GM21360 (cell line): ENCODE measurements at regions not wholly inside any gene's neighbourhood (a gene's known extent, or its start where the extent isn't known, plus 50 kb on each side); places are given as distances from the start of the nearest gene placed in this dataset.
"Not testable (repeated sequence)": the region's sequence is repeated elsewhere in the genome, so short reads cannot be mapped to it uniquely, and the experiment has no call there.

ENCODE experiments used
- ATAC-seq: cut with Tn5 transposase; IDR thresholded peaks from one replicate; pipeline ENCODE4 v1.9.1; 2021; ENCODE audit warnings: mild to moderate bottlenecking, moderate library complexity; ENCODE audit not compliant: unreplicated experiment

- ATAC-seq = not testable (repeated sequence)
These were observed 51.6 kb upstream of the MAP4K4 start for GRCh38 chr2:101645886-101646285.

- no peak for ATAC-seq
These were observed 52.6 kb upstream of the MAP4K4 start for GRCh38 chr2:101644842-101645383.

- no peak for ATAC-seq
These were observed 54.4 kb upstream of the MAP4K4 start for GRCh38 chr2:101643004-101643524.

GRCh38 chr2:101638817-101639605, 58.5 kb upstream of the MAP4K4 start:
- ATAC-seq = no peak

GRCh38 chr2:101638181-101638711, 59.3 kb upstream of the MAP4K4 start:
- ATAC-seq = no peak

- no peak for ATAC-seq
These were observed 67.1 kb upstream of the MAP4K4 start for GRCh38 chr2:101630224-101630949.

GRCh38 chr2:101628030-101628392, 69.5 kb upstream of the MAP4K4 start:
- ATAC-seq = no peak

GRCh38 chr2:101627285-101628029, 70.0 kb upstream of the MAP4K4 start:
- no peak for ATAC-seq

GRCh38 chr2:101625814-101626213, 71.7 kb upstream of the MAP4K4 start:
- ATAC-seq = not testable (repeated sequence)

GRCh38 chr2:101625387-101625786, 72.1 kb upstream of the MAP4K4 start:
- no peak for ATAC-seq

- no peak for ATAC-seq
These were observed 72.7 kb upstream of the MAP4K4 start for GRCh38 chr2:101624706-101625332.

GRCh38 chr2:101623031-101623521, 74.4 kb upstream of the MAP4K4 start:
- ATAC-seq = peak; percentile 69

- peak; percentile 95 for ATAC-seq
These were observed 75.1 kb upstream of the MAP4K4 start for GRCh38 chr2:101622210-101623030.

- no peak for ATAC-seq
These were observed 78.3 kb upstream of the MAP4K4 start for GRCh38 chr2:101619191-101619591.

GRCh38 chr2:101617796-101618195, 79.7 kb upstream of the MAP4K4 start:
- ATAC-seq = no peak

GRCh38 chr2:101617188-101617587, 80.3 kb upstream of the MAP4K4 start:
- no peak for ATAC-seq

GRCh38 chr2:101614127-101614759, 83.3 kb upstream of the MAP4K4 start:
- no peak for ATAC-seq

GRCh38 chr2:101613056-101613704, 84.3 kb upstream of the MAP4K4 start:
- no peak for ATAC-seq
